ENCODE measurements at regions not wholly inside any gene's neighbourhood (a gene's known extent, or its start where the extent isn't known, plus 50 kb on each side); places are given as distances from the start of the nearest gene placed in this dataset.

- DNase-seq (ENCODE audit: low read depth, low spot score): no peak
Measured at GRCh38 chr15:62741106-62741505, 301.4 kb upstream of the TPM1 start.

GRCh38 chr15:62742409-62743171 lies 300.0 kb upstream of the TPM1 start:
- no peak for DNase-seq (ENCODE audit: low read depth, low spot score)

GRCh38 chr15:62745621-62746225 lies 296.8 kb upstream of the TPM1 start:
- DNase-seq (ENCODE audit: low read depth, low spot score): no peak

- DNase-seq (ENCODE audit: low read depth, low spot score): no peak
Measured at GRCh38 chr15:62748196-62748595, 294.4 kb upstream of the TPM1 start.

- no peak for DNase-seq (ENCODE audit: low read depth, low spot score)
Measured at GRCh38 chr15:62749036-62749815, 293.3 kb upstream of the TPM1 start.

- no peak for DNase-seq (ENCODE audit: low read depth, low spot score)
Measured at GRCh38 chr15:62750471-62750870, 292.1 kb upstream of the TPM1 start.

GRCh38 chr15:62752657-62753517 lies 289.7 kb upstream of the TPM1 start:
- DNase-seq (ENCODE audit: low read depth, low spot score): no peak

GRCh38 chr15:62753518-62754221 lies 288.9 kb upstream of the TPM1 start:
- DNase-seq (ENCODE audit: low read depth, low spot score): no peak

- DNase-seq (ENCODE audit: low read depth, low spot score): no peak
Measured at GRCh38 chr15:62756326-62756994, 286.1 kb upstream of the TPM1 start.

- no peak for DNase-seq (ENCODE audit: low read depth, low spot score)
Measured at GRCh38 chr15:62756995-62757360, 285.6 kb upstream of the TPM1 start.

- no peak for DNase-seq (ENCODE audit: low read depth, low spot score)
Measured at GRCh38 chr15:62757535-62757934, 285.0 kb upstream of the TPM1 start.

GRCh38 chr15:62758126-62758951 lies 284.2 kb upstream of the TPM1 start:
- DNase-seq (ENCODE audit: low read depth, low spot score): no peak

- DNase-seq (ENCODE audit: low read depth, low spot score): no peak
Measured at GRCh38 chr15:62758952-62759349, 283.6 kb upstream of the TPM1 start.

- no peak for DNase-seq (ENCODE audit: low read depth, low spot score)
Measured at GRCh38 chr15:62760538-62760937, 282.0 kb upstream of the TPM1 start.

GRCh38 chr15:62765916-62766315 lies 276.6 kb upstream of the TPM1 start:
- DNase-seq (ENCODE audit: low read depth, low spot score): no peak

GRCh38 chr15:62766599-62766998 lies 275.9 kb upstream of the TPM1 start:
- DNase-seq (ENCODE audit: low read depth, low spot score): no peak

- no peak for DNase-seq (ENCODE audit: low read depth, low spot score)
Measured at GRCh38 chr15:62769604-62770003, 272.9 kb upstream of the TPM1 start.

GRCh38 chr15:62770111-62770660 lies 272.4 kb upstream of the TPM1 start:
- DNase-seq (ENCODE audit: low read depth, low spot score): no peak

GRCh38 chr15:62770752-62771151 lies 271.8 kb upstream of the TPM1 start:
- no peak for DNase-seq (ENCODE audit: low read depth, low spot score)

All from iPS DF 19.7 (cell line).